GM21381 (cell line): ENCODE measurements at regions not wholly inside any gene's neighbourhood (a gene's known extent, or its start where the extent isn't known, plus 50 kb on each side); places are given as distances from the start of the nearest gene placed in this dataset.
"Not testable (repeated sequence)": the region's sequence is repeated elsewhere in the genome, so short reads cannot be mapped to it uniquely, and the experiment has no call there.

ENCODE experiments used
- ATAC-seq: cut with Tn5 transposase; IDR thresholded peaks from one replicate; pipeline ENCODE4 v1.9.1; 2021; ENCODE audit warnings: mild to moderate bottlenecking, moderate library complexity; ENCODE audit not compliant: unreplicated experiment

GRCh38 chr1:147103416-147104155, 68.7 kb downstream of the PRKAB2 start:
- ATAC-seq: not testable (repeated sequence)

DNA sequence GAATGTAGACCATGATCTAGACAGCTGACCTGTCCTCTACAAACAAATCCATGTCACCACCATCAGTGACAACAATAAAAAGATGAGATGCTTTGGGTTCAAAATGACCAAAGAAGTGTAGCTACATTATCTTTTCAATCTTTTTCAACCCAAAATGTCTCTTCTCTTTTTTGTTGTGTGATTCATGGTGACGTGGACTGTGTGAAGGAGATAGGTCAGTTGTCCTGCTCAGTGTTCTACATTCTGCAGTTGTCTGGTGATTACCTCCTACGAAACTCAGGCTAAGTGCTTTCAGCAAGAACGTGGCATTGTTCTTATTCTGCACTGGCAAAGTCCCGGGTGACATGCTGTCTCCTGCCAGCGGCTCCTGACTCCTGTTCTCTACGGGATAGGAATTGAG, 73.1 kb downstream of the PRKAB2 start:
- no peak for ATAC-seq

DNA sequence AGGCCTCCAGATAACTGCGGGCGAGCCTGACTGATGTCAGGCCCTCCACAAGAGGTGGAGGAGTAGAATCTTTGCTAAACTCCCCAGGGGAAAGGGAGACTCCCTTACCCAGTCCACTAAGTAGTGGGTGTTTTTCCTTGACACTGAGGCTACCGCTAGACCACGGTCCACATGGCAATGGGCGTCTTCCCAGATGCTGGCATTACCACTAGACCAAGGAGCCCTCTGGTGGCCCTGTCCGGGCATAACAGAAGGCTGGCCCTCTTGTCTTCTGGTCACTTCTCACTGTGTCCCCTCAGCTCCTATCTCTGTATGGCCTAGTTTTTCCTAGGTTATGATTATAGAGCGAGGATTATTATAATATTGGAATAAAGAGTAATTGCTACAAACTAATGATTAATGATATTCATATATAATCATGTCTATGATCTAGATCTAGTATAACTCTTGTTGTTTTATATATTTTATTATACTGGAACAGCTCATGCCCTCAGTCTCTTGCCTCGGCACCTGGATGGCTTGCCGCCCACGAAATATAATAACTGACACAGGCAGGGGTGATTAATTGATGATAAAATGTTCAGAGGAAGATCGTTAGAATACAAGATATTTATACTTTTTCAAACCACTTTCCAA, 73.8 kb downstream of the PRKAB2 start:
- not testable (repeated sequence) for ATAC-seq

DNA sequence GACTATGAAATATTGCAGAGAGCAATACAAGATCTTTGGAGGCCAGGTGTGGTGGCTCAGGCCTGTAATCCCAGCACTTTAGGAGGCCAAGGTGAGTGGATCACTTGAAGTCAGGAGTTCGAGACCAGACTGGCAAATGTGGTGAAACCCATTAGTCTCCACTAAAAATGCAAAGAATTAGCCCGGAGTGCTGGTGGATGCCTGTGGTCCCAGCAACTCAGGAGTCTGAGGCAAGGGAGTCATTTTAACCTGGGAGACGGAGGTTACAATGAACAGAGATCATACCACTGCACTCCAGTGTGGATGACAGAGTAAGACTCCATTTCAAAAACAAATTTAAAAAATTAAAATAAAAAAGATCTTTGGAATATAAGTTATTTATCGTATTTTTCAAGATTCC, 76.6 kb downstream of the PRKAB2 start:
- no peak for ATAC-seq

- no peak for ATAC-seq
Observed at GRCh38 chr1:147091801-147092200, 80.5 kb downstream of the PRKAB2 start.

- ATAC-seq: no peak
Observed at GRCh38 chr1:147089457-147089856, 82.8 kb downstream of the PRKAB2 start.

DNA sequence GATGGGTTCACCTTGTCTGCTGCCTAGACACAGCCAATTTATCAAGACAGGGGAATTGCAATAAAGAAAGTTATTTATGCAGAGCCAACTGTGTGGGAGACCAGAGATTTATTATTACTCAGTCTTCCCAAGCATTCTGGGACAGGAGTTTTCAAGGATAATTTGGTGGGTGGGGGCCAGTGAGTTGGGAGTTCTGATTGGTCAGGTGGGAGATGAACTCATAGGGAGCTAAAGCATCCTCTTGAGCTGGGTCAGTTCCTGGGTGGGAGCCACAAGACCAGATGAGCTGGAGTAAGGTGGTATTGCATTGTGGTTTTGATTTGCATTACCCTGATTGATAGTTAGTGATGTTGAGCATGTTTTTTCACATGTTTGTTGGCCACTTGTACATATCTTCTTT, 86.1 kb downstream of the PRKAB2 start:
- ATAC-seq: no peak

GRCh38 chr1:147084273-147085096, 87.8 kb downstream of the PRKAB2 start:
- ATAC-seq: peak; percentile 74

- no peak for ATAC-seq
Observed at GRCh38 chr1:147083919-147084272, 88.4 kb downstream of the PRKAB2 start.

GRCh38 chr1:147080671-147081394, 91.4 kb downstream of the PRKAB2 start:
- ATAC-seq: no peak

- no peak for ATAC-seq
Observed at GRCh38 chr1:147080006-147080661, 92.1 kb downstream of the PRKAB2 start.

DNA sequence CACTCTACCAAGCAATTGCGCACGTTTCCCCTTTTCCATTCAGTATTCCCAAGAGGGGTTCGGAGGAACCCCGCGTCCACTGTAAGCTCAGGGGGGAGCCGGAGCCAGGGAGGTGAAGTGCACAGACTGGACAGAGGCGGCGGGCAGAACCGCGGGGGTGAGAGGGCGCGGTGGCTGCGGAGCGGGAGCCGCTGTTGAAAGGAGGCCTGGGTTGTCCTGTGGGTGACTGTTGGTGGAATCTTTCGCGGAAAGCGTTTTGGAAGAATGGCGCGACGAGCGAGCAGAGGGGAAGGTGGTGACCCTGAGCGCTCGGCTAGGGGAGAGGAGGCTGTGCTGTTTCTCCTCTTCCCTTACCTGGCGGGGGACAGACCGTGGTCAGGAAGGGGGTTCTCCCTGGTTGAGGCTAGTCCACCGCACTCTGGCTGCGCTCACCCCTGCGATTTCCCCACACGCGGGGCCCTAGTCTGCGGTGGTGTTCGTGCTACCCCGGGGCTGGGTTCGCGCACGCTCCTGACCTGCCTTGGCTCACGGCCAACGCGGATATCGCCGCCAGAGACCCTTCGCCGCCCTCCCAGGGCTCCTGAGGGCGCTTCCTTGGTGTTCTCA, 92.8 kb downstream of the PRKAB2 start:
- ATAC-seq: no peak

GRCh38 chr1:147078606-147079399, 93.5 kb downstream of the PRKAB2 start:
- ATAC-seq: no peak

DNA sequence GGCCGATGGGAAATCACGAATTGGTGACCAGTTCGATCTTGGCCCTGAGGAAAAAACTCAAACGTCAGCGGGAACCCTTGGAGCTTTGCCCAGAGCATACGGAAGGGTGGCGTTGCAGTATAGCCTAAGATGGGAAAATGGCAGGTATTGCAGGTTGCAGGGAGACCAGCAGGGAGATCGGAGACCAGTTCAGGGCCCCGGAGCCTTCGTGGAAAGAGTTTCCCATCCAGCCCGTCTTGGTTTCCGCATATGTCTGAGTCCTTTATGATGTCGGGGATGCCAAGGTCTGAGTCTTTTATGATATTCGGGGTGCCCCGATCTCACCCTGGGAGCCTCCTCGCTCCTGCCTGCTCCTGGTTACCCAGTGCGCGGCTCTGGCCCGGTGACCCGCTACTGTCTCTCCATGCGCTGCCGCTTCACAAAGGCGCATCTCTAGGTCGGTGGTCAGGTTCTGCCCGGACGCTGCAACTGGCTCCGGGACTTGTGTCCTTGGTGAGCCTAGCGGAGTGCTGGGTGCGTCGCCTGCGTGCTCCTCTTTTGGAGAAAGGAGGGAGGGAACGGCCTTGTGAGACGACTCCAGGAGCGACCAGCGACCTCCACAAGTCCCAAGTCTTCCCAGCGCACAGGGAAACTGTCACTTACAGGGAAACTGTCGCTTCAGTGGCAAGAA, 94.2 kb downstream of the PRKAB2 start:
- ATAC-seq: no peak

GRCh38 chr1:147077523-147077922, 94.7 kb downstream of the PRKAB2 start:
- no peak for ATAC-seq

GRCh38 chr1:147077081-147077480, 95.2 kb downstream of the PRKAB2 start:
- no peak for ATAC-seq

GRCh38 chr1:147076442-147076841, 95.8 kb downstream of the PRKAB2 start:
- no peak for ATAC-seq

- peak; percentile 60 for ATAC-seq
Observed at GRCh38 chr1:147072482-147073432, 99.5 kb downstream of the PRKAB2 start.
